Caco-2 (cell line): ENCODE measurements at regions not wholly inside any gene's neighbourhood (a gene's known extent, or its start where the extent isn't known, plus 50 kb on each side); places are given as distances from the start of the nearest gene placed in this dataset.

Source experiments
- BruUV-seq: library from RNA; stranded (reverse); fragments of 400-500 nt; replicated peaks from 2 replicates; lab custom pipeline; 2021; lab: Mats Ljungman, UMichigan
- CTCF ChIA-PET: fragments of 300-600 bp; sonication (Branson Sonifier 250); formaldehyde crosslinking; loops from one replicate; lab custom pipeline; 2022; ENCODE audit warnings: antibody characterized with exemption; lab: Charles Lee
- POLR2A ChIA-PET: fragments of 300-600 bp; sonication (Branson Sonifier 250); formaldehyde crosslinking; loops from one replicate; lab custom pipeline; 2022; ENCODE audit warnings: antibody characterized with exemption; lab: Charles Lee
- DNase-seq, 2 experiments: peaks; one replicate each; pipeline versions ENCODE4 v3.0.0 to v3.0.0-alpha.2; 2020 to 2022
- H3K27me3 ChIP-seq: replicated peaks from 2 replicates; pipeline ENCODE4 v1.6.0; 2011; ENCODE audit warnings: low read length; ENCODE audit not compliant: control insufficient read depth, insufficient read depth
- H3K36me3 ChIP-seq: 2 replicates; pipeline ENCODE4 v1.5.1; 2011; ENCODE audit warnings: low read length; ENCODE audit not compliant: control insufficient read depth, insufficient read depth
- H3K4me1 ChIP-seq: fragments of 250-450 bp; sonication (Bioruptor Pico); 2 replicates; pipeline ENCODE4 v1.5.1; 2020; ENCODE audit warnings: mild to moderate bottlenecking
- H3K4me3 ChIP-seq: 2 replicates; pipeline ENCODE4 v1.5.1; 2011; ENCODE audit warnings: low read depth, mild to moderate bottlenecking, control low read depth, low read length
- H3K9me3 ChIP-seq: fragments of 250-450 bp; sonication (Bioruptor Pico); 2 replicates; pipeline ENCODE4 v1.5.1; 2020; ENCODE audit warnings: mild to moderate bottlenecking, moderate library complexity
- H3K27ac Mint-ChIP-seq: one replicate; pipeline ENCODE4 v1.8.0; 2022; ENCODE audit warnings: mixed read lengths; ENCODE audit not compliant: unreplicated experiment
- H3K27me3 Mint-ChIP-seq: one replicate; pipeline ENCODE4 v1.8.0; 2022; ENCODE audit warnings: mixed read lengths; ENCODE audit not compliant: insufficient read depth, unreplicated experiment
- H3K36me3 Mint-ChIP-seq: one replicate; pipeline ENCODE4 v1.8.0; 2022; ENCODE audit warnings: mild to moderate bottlenecking, mixed read lengths; ENCODE audit not compliant: insufficient read depth, unreplicated experiment
- H3K4me1 Mint-ChIP-seq: one replicate; pipeline ENCODE4 v1.8.0; 2022; ENCODE audit warnings: low read depth, mixed read lengths; ENCODE audit not compliant: unreplicated experiment
- H3K4me3 Mint-ChIP-seq: one replicate; pipeline ENCODE4 v1.8.0; 2022; ENCODE audit warnings: mild to moderate bottlenecking, moderate library complexity, mixed read lengths; ENCODE audit not compliant: unreplicated experiment
- H3K9me3 Mint-ChIP-seq: one replicate; pipeline ENCODE4 v1.8.0; 2022; ENCODE audit warnings: mixed read lengths; ENCODE audit not compliant: unreplicated experiment
- CTCF ChIP-seq, 2 experiments: fragments of 200-600 bp in 1 of 2; IDR thresholded peaks; 1 replicate in 1 of 2; 2 replicates in 1 of 2; pipeline versions ENCODE4 v1.5.1 to v1.8.0; 2011 to 2022; ENCODE audit warnings: antibody characterized with exemption in 1 of 2, control low read depth in 1 of 2, inconsistent platforms in 1 of 2, low read depth in 1 of 2, low read length in 1 of 2, mild to moderate bottlenecking in 1 of 2, moderate library complexity in 1 of 2; ENCODE audit not compliant: insufficient read depth in 1 of 2, severe bottlenecking in 1 of 2, unreplicated experiment in 1 of 2
- intact Hi-C: fragments of 100-400 bp; cut with micrococcal nuclease; formaldehyde crosslinking; loops from one replicate; pipeline ENCODE4 v1.10.0; 2022; ENCODE audit not compliant: unreplicated experiment

- H3K27ac Mint-ChIP-seq = no peak overlapping the region
- Histone ChIP-seq H3K4me3 (no peak overlapping the region), H3K9me3 (no peaks in the 10 kb centered on the region), H3K36me3 (no peaks in the 10 kb centered on the region), H3K27me3 (no peaks in the 10 kb centered on the region), H3K4me1 (no peaks in the 10 kb centered on the region)
- POLR2A ChIA-PET = no interaction called here
- no peaks in the 10 kb centered on the region for H3K36me3 Mint-ChIP-seq
- H3K9me3 Mint-ChIP-seq = no peaks in the 10 kb centered on the region
- no peaks in the 10 kb centered on the region for H3K27me3 Mint-ChIP-seq
- TF ChIP-seq CTCF (IDR thresholded peaks at IDR 0.05; ENCODE audit: insufficient read depth in 1 of 2, low read depth in 1 of 2, low read length in 1 of 2, severe bottlenecking in 1 of 2, unreplicated experiment in 1 of 2) = no peak
- no peak for DNase-seq
- intact Hi-C loops = no loop called here
- CTCF ChIA-PET = no interaction called here
- H3K4me1 Mint-ChIP-seq = no peaks in the 10 kb centered on the region
- no peak overlapping the region for H3K4me3 Mint-ChIP-seq
- BruUV-seq = no TSS peak
Observed at GRCh38 chr14:57089901-57090300, 178.8 kb downstream of the EXOC5 start.

GRCh38 chr14:57087841-57088240 lies 180.9 kb downstream of the EXOC5 start:
- H3K4me1 Mint-ChIP-seq = no peaks in the 10 kb centered on the region

GRCh38 chr14:57086271-57087162 lies 182.2 kb downstream of the EXOC5 start:
- Histone ChIP-seq H3K4me1 (no peaks in the 10 kb centered on the region), H3K36me3 (no peaks in the 10 kb centered on the region), H3K27me3 (no peaks in the 10 kb centered on the region), H3K9me3 (no peaks in the 10 kb centered on the region), H3K4me3 (no peak overlapping the region)
- no peak overlapping the region for H3K27ac Mint-ChIP-seq
- BruUV-seq = no TSS peak
- no peaks in the 10 kb centered on the region for H3K4me1 Mint-ChIP-seq
- H3K9me3 Mint-ChIP-seq = no peaks in the 10 kb centered on the region
- no peaks in the 10 kb centered on the region for H3K36me3 Mint-ChIP-seq
- peaks cover 2% of the 10 kb centered on the region for H3K27me3 Mint-ChIP-seq
- ChIA-PET POLR2A (no interaction called here), CTCF (no interaction called here)
- DNase-seq = no peak
- TF ChIP-seq CTCF (IDR thresholded peaks at IDR 0.05; ENCODE audit: insufficient read depth in 1 of 2, low read depth in 1 of 2, low read length in 1 of 2, severe bottlenecking in 1 of 2, unreplicated experiment in 1 of 2) = no peak
- intact Hi-C loops = no loop called here
- no peak overlapping the region for H3K4me3 Mint-ChIP-seq

More at GRCh38 chr14:57087841-57088240, 180.9 kb downstream of the EXOC5 start:
- H3K4me3 ChIP-seq = no peak overlapping the region
- no peaks in the 10 kb centered on the region for H3K27me3 Mint-ChIP-seq
- H3K4me3 Mint-ChIP-seq = no peak overlapping the region
- no peaks in the 10 kb centered on the region for H3K27me3 ChIP-seq
- TF ChIP-seq CTCF (IDR thresholded peaks at IDR 0.05; ENCODE audit: insufficient read depth in 1 of 2, low read depth in 1 of 2, low read length in 1 of 2, severe bottlenecking in 1 of 2, unreplicated experiment in 1 of 2) = no peak
- BruUV-seq = no TSS peak
- H3K4me1 ChIP-seq = no peaks in the 10 kb centered on the region
- ChIA-PET POLR2A (no interaction called here), CTCF (no interaction called here)
- no peaks in the 10 kb centered on the region for H3K36me3 ChIP-seq
- H3K9me3 ChIP-seq = no peaks in the 10 kb centered on the region
- no peaks in the 10 kb centered on the region for H3K36me3 Mint-ChIP-seq
- intact Hi-C loops = no loop called here
- H3K27ac Mint-ChIP-seq = no peak overlapping the region
- DNase-seq = no peak
- H3K9me3 Mint-ChIP-seq = no peaks in the 10 kb centered on the region
